CD4-positive, alpha-beta T cell treated with Interleukin-4 for 4 hours (primary cell): ENCODE measurements at regions not wholly inside any gene's neighbourhood (a gene's known extent, or its start where the extent isn't known, plus 50 kb on each side); places are given as distances from the start of the nearest gene placed in this dataset.

Experiments used
- DNase-seq: peaks from one replicate; pipeline ENCODE4 v3.0.0-alpha.2; 2020

DNA sequence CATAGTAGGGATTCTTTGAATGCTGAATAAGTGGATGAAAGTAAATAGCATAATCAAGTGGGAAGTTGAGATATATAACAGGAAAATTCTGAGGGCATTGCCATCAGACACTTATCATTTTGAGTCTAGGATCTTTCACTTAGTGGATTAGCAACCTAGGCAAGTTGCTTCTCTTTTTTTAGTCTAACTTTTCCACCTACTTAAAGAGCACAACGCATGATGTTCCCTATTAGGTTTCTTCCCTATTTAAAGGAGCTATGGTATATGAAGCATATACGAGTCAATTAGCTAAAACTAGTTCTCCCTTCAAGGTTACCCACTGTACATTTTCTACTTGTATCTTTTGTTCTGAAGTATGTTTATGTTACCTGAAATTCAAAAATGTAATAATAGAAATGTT lies 67.1 kb upstream of the HS3ST1 start:
- no peak for DNase-seq

DNA sequence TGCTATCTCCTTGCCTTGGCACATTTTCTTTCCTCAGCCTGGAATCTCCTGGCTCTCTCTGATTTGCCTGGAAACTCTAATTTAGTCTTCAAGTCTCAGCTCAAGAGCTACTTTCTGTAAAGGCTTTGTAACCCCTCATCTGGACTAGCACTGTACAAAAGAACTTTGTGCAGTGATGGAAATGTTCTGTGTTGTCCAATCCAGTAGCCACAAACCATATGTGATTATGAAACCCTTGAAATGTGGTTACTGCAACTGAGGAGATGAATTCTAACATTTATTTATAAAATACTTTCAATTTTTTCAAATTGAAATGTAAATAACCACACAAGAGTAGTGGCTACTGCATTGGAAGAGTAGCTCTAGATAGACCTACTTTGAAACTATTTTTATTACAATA lies 66.6 kb upstream of the HS3ST1 start:
- no peak for DNase-seq

DNA sequence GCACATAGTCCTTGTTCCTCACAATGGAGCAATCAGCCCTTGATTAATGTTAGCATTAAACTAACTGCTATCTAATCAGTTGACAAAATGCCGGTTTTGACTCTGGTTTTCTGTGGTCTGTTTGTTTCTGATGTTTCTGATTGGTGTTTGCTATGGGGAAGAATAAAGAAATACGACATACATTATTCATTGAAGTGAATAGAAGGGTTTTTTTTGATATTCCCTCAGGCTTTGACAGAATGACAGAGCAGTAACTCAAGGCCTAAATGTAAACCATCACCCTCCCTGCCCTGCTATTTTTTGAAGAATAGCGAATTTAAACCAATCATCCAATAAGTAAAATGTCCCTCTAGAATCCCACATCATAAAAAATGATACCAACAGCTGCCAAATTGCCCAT lies 65.5 kb upstream of the HS3ST1 start:
- DNase-seq: no peak

DNA sequence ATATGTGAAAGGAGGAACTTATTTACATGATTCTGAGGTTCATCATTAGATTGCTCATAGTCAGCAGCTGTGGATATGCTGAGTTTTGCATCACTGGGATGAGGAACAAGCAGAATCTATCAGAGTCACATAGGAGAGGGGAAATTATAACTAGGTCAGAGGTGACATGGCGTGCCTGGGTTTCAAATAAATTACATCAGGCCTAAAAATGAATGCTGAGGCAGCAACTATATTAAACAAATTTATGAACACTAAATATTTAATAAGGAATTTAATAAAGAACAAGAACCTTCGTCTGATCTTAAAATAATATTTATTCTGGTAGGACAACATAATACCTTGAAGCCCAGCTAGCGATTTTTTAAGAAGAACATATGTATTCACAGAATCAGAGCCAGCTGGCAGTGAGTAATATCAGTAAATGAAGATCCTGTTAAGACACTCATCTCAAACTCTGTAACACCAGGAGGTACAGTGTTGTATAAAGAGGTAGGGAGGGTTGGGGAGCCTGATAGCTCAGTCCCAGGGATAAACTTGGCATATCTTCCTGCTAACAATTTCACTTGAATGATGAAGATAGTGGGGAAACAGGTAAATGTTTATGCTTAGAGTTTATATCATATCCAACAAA lies 60.9 kb upstream of the HS3ST1 start:
- DNase-seq: no peak

DNA sequence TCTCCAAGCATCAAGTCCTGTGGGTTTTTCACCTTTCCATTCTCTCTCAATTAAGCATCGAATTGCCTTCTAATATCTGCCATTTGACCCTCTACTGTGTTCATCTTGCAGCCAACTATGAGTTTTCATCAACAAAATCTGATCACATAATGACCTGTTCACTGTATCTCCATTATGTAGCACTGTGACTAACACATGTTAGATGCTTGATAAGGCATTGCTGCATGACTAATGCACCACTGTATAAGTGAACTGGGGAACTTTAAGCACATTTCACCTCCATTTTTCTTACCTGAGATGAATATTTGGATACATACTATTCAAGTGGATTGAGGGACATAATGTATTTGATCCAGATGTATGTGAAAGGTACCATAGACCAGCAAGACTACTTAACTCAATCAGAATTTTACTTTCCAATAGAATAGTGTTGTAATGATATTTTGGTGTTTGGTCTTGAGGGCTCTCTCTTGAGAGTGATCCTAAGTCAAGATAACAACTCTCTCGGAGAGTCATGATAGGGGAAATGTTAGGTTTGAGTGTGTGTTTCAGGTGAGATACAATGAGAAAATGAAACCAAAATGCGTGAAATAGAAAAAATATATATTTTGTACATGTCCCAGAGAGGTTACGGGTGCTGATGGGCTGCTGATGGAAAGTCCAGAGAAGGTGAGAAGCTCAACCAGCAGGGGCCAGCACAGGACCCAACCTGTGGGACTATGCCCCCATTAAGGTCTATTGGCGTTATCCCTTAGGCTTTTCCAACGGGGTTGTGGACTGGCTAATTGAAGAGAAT lies 60.2 kb upstream of the HS3ST1 start:
- no peak for DNase-seq

DNA sequence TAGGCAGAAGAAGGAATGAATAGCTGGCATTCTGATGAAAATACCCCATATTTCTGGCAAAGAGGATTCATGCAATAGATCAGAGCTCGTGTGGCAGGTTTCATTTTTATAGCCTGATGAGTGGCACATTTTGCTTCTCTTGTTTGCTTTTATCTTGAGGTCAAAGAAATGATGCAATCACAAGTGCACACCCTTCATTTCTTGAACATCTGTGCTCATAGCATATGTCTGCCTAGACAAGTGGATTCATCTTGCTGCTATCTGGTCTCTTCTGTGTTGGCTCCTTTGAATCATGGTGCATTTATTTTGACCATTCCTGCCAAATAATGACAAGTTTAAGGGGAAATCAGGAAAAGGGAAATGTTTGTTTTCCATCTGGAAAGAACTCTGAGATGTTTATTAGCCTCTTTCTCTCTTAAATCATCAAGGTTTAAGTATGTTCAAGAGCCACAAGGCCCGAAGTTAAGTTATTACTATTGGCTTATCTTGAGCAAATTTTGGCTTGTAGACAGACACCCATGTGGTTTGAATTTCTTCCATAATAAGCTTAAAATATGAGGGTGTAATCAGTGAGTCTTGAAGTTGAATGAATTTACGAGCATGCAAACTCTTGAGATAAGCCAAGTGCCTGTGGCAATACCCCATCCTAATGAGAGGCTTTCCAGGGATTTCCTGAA lies 59.3 kb upstream of the HS3ST1 start:
- DNase-seq: no peak

DNA sequence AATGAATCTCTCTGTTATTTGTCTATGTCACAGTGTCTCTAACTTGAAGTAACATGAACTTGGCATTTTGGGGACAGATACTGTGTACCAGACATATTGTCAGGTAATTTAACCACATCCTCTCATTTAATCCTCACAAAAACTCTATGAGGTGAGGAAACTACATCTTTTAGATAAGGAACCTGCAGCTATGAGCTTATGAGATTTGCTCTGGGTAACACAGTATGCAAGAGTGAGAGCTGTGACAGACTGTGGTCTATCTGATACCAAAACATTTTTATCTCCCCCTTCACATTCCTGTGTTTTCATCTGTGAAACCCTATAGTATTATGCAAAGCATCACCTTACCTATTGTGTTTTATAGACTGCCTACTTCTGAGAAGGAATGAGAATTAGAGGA lies 58.4 kb upstream of the HS3ST1 start:
- DNase-seq: no peak

DNA sequence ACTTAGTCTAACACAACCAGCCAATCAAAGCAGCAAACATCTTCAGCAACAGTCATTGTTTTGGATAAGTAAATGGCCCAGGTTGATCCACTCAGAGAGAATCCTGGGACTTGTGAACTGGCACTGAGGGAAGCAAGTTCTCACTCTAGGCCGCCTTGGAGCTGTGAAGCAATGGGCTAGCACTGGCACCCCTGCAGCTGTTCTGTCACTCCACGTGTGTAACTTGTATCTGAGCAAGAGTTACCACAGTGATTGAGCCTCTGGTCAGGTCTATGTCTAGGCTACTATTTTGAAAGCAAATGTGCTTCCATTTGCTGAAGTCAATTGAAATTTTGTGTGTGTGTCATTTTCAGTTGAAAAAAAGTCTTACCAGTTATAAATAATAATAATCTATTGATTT lies 57.2 kb upstream of the HS3ST1 start:
- DNase-seq: no peak

DNA sequence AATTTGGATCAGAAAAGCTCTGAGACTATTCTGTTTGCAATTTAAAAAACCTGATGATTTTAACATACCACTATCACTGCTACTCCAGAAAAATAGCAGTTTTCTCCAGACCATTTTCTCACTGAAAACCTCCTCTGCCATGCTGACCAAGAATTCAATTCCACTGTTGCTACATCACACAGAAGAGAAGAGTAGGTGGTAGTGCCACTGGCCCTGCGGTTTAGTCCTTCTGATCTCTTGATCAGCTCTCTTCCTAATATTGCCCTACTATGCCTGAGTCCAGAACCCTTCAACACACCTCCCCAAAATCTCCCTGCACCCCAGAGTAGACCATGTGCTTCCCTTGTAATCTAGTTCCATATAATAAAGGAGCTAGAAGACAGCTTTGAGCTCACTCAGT lies 55.8 kb upstream of the HS3ST1 start:
- DNase-seq: no peak

DNA sequence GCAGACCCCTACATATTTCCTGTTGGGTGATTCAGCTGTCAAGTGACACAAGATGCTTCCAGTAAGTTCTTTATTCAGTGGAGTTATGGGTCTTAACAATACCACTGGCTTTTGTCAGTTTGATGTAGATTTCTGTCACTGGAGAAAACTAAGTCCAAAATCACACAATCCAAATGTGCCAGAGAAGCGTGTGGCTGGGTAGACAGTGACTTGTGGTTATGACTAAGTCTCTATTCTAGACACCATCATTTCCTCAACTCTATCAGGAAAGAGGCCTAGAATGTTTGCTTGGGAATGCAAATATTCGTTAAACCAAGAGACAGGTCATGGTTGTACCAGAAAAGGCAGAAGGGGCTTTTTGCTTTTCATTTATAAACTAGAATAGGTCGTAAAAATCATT lies 54.4 kb upstream of the HS3ST1 start:
- DNase-seq: no peak

DNA sequence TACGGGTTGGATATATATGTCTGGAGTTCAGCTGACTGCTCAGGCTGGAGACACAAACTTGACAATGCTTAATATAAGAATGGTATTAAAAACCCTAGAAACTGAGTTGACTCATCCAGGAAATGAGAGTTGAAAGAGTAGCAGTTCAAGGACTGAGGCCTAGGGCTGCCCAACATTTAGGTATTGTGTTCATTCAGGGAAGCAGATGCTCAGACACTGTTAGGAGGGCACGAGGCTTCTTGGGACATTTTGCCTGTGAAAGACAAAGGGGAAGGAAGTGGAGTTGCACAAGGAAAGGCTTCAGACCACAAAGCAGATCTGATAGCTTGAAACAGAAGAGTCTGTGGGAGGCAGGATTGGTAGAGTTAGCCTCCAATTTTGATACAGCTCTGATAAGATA lies 52.0 kb upstream of the HS3ST1 start:
- DNase-seq: peak; percentile 27
